HG03457 (cell line): ENCODE measurements at regions not wholly inside any gene's neighbourhood (a gene's known extent, or its start where the extent isn't known, plus 50 kb on each side); places are given as distances from the start of the nearest gene placed in this dataset.

Experiments used
- ATAC-seq: cut with Tn5 transposase; IDR thresholded peaks from one replicate; pipeline ENCODE4 v1.9.1; 2021; ENCODE audit warnings: moderate number of reproducible peaks; ENCODE audit not compliant: unreplicated experiment

DNA sequence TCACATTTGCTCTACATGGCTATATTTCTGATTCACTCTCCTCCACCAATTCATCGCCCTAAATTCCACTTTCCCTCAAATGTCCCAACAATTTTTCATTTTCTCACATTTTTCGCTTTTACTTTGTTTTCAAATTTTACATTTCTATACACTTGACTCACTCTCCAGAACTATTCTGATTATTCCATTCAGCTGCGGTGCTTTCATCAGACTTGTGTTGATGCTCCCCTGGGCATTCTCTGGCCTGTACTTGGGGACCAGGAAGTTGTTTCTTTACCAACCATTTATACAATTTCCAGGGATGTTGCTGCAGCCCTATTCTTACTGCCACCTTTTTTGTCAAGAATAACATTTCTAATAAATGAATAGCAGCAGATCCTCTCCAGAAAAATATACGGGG, 444.8 kb downstream of the MAFB start:
- ATAC-seq = no peak

DNA sequence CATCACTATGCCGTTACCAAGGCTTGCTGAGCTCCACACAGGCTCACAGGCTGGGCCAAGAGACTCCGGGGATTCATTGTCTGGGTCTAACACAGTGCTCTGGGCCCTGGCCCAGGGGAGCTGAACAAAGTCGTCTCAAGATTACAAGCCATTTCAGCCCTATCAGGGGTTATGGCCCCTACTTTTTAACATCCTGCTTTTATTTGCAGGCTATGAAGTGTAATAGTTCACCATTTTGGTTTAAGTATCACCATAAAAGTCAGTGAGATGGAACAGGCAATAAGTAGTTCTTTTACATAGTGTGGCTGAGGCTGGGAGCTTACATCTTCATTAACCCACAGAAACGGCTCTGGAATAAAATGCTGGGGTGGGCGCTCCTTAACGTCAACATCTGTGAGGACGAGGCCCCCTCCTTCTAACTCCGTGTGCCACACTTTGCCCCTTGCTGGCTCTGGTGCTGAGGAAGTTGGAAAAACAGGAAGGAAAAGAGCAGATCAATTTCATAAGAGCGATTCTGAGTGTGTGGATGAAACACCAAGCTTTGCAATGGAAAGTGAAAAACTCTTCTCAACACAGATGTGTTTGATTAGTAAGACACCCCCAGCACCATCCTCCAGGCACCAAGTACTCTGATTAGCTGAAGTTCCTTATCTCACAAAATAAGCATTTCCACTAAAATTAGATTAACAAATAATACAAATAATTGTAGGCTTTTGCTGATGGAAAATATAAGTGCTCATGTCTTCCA, 447.3 kb downstream of the MAFB start:
- no peak for ATAC-seq

DNA sequence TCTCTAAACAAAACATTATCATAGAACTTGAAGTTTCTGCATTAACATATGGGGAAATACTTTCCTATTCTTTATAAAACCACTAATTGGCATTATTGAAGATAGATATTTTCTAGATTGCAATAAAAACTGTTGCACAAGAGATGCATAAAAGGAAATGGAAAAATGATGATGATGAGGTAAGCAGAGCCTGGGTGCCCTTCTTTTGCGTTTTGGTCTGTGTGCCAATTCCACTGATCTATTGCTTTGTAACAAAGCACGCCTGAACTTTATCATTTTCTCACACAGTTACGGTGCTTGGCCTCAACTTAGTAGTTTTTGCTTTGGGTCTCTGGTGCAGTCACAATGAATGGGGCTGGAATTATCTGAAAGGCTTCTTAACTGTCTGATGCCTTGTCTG, 450.5 kb downstream of the MAFB start:
- no peak for ATAC-seq

DNA sequence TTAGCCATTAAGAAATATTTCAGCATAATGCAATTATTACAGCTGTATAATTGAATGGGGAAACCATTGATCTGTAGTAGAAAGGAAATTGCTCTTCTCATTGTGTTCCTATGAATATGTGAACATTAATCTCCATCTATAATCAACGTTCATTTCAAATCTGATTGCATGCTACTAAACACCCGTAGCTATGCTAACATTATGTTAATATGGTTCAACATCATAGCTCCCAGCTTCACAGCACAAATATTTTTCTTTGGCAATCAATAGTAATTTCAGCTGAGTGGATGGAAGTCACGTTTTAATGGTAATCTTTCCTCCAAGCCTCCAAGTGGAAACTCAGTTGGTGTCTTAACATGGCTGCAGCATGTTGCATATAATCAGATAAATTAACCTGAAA, 454.4 kb downstream of the MAFB start:
- no peak for ATAC-seq

DNA sequence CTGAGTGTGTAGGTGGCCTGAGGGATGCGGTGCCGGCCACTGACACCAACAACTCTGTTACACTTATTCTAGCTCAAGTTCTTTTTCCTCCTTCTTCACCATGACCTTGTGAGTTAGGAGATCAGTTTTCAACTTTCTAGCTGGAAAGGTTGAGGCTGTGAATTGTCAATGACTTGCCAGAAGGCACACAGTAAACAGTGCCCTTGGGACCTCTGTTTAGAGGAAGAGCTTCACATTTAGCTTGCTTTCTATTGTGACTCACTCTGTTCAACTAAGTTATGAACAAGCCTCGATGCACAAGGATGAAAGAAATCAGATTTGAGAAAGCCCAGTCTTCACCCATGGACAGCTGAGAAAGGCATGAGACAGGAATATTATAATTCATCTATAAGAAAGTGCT, 455.6 kb downstream of the MAFB start:
- no peak for ATAC-seq

DNA sequence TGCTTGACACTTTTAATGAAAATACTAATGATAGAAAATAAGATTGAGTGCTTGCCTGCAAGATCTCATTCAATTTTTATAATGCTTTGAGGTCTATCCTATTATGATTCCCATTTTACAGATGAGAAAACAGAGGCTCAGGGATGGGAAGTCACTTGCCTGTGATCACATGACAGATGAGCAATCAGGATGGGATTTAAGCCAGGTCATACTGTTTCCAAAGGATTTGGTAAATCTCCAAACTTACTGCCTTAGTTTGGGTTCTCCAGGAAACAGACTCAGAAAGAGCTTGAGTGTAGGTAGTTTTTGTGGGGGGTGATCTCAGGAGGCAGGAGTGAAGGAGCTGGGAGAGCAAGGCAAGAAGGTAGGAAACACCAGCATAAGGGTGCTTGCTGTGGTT, 456.3 kb downstream of the MAFB start:
- ATAC-seq = no peak

DNA sequence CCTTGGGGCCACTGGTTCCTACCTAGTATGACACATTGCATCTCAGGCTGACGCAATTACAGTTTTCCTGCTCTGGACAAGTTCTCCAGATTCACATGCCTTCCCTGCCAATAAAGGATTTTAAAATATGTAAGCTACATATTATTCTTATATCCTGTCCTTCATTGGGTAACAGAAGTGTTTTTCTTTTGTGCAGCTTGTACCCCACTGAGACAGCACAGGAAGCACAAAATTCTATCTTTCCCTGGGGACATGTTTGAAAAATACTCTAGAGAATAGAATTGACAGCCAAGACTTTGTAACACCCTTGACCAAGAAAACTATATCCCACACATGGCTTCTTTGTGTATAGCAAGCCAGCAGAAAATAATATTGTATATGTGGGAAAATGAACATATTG, 456.8 kb downstream of the MAFB start:
- no peak for ATAC-seq

DNA sequence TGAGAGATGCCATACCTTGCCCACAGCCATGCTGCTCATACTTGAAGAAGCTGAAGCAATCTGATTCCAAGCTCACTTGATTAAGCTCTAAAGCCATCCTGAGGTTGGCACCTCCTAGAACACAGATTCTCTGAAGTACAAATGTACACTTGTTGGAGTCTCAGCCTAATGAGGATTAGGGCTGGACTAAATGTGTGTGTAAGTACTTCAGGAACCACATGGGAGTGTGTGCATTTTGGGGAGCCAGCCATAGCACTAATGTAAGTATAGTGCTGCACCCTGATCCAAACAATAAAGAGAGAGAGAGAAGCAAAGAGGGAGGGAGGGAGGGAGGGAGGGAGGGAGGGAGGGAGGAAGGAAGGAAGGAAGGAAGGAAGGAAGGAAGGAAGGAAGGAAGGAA, 458.6 kb downstream of the MAFB start:
- no peak for ATAC-seq

DNA sequence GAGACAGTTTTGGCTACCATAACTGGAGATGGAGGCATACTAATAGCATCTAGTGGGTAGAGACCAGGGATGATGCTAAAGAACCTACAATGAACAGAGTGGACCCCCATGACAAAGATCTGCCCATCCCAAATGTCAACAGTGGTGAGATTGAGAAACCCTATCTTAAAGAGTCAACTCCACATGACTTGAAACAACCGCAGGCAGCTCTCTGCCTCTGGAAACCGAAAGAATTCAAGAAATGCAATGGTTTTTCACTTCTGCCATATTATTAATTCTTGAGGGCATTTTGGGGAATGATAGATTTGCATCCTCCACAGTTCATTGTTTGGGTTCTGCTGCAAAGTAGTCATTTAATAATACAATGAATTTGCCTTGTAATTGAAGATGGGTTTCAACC, 463.4 kb downstream of the MAFB start:
- ATAC-seq = no peak

DNA sequence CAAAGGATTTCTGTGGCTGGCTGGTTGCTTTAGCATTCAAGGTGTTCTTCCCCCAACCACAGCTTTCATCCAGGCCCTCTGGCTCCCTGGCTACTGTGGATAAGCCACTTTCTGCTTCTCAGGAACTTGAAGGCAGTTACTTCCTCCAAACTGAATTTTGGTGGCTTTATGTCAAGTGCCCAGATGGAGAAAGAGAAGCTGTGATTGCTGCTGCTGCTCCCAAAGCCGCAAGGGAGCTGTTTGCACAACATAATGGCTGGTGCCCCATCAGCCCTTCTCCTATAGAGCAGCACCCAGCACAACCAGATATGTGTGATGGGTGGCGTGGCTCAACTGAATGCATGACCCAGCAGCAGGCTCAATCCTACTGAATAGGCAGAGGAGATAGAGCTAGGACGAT, 465.2 kb downstream of the MAFB start:
- no peak for ATAC-seq

DNA sequence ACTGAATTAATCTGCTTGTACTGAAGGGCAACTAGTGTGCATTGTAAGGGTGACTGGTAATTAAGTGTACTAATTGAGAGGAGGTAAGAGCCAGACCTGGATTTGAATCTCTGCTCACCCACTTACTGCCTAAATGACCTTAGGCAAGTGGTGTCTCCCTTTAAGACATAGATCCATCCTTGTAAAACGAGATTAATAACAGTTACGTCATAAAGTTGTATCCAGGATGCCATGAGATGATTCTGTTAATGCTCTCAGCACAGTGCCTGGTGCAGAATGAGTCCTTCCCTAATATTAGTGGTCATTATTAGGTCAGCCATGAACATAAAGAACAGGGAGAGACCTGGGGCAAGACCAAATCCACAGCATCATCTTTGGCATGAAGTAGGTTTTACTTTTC, 470.1 kb downstream of the MAFB start:
- no peak for ATAC-seq

DNA sequence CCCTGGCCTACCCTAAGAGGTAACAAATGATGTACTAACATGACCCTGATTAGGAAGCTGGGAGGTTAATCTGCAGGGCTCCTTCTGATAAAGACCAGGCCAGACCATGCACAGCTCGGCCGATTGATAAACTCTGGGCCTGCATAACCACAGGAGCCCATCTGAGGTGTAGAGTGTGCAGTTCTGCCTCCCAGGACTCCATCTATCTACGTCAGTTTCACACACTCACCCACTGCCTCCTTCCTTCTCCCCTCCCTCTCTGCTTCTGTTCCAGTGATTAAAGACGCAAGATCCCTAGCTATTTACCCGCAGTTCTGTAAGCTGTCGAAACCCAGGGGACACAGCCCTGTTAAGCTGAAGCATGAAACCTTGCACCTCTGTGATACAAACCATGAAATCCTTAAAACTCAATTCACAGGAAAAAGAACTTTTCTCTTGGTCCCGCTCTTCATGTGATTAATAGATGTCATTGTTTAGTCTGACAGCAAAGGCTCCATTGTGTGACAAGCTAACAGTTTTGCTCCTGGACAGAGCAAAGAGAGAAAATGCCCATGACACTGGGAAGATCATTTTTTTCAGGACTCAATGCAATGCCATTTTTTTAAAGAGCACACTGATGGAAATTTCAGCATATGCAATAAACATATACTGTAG, 470.6 kb downstream of the MAFB start:
- no peak for ATAC-seq

DNA sequence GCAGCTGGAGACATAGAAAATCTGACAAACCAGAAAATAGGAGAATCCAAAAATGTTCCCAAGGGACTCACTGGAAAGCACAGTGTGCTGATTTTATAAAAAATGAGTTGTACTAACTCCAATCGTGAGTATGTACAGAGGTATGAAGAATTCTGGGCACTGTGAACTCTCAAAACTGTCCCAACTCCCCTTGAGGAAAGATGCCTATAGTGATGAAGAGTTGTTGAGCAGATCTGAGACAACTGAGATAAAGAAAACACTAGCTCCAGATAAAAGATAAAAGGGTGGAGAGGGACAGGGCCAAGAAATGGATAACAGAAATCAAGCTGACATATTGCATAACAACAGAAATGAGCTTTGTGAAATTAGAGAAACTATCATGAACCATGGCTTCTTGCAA, 481.4 kb downstream of the MAFB start:
- ATAC-seq = no peak

DNA sequence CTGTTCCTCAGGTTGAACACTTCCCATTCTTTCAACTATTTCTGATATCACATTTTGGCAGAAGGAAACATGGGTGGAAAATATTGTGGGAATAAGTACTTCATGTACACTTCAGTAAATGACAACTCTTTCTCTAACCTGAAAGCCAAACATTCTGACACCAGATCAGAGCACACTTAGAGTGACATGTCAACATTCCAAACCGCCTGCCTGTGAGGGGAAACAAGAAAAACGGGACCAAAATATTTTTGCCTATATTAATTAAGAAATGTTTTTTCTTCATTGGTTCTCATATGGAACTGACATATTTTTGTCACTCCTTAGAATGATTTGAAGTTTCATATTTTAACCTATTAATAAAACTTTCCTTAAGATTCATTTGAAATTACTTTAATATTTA, 483.1 kb downstream of the MAFB start:
- ATAC-seq = no peak

DNA sequence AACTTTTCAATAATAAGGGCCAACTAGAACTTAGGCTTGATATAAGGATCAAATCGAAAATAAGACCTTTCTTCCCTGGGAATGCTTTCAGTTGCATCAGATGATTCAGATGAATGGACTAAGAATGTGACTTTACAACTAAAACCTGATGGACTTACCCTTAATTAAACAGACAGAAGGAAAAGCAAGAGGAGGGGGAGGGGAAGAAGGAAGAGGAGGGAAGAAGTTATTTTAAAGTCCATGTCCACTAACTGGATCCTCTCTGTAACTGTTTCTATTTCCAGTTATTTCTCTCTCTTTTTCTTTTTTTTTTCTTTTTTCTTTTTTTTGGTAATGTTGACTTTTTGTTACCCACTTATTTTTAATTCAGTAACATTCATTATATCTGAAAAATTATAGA, 486.0 kb downstream of the MAFB start:
- ATAC-seq = no peak

DNA sequence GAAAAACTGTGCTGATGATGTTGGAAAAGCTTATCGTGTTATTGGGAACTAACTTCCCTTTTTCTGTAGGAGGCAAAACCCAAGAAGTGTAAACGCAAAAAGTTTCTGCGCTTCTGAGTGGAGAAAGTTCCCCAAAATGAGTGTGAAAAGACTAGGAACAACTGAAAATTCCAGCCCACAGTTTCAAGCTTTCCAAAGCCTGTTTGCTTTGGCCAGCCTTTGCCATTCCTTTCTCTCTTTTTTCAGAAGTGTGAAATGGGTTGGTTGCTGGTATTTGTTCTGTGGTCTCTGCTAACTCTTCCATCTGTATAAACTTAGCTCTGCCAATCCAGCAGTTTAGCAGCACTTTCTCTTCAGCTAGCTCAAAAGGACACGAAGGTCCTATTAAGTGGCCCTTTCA, 491.3 kb downstream of the MAFB start:
- no peak for ATAC-seq

DNA sequence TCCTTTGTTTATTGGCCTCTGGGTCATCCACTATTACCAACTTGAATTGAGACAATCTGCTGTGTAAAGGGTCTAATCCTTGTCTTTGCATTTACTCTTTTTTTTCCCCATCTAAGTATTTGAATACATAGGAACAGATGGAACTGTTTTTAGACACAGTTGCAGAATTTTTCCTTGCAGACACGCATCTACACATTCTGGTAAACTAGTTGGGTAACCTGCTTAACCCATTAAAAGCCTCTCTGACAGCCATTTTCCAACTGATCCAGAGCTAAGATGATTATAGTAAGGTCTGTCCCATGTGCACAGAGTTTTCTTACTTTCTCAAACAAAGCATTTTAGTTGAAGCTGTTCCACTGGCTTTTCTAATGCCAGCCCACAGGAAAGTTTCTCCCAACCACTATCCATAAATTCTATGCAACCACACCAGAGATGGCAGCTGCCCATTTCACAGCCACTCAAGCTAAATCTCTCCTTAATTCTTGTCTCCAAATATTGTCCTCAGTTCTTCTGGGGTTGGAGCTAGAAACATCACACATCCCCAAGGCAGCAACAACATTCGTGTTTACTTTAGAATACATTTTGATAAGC, 492.1 kb downstream of the MAFB start:
- ATAC-seq = no peak

DNA sequence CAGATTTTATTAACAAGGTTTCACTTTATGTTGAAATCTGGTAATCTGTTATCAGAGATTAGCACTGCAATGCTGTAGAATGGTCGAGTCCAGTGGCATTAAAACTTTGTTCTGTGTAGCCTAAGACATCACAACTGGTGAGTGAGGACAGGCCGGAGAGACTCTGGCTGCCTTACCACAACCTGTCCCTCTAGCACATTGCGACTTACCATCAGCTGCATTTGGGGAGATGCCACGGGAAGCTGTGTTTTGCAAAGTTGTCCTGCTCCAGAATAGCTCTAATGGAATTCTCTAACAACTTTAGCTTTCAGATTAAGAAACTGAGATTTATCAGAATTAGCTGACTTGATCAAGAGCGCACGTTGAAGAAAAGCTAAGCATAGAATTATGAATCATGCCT, 493.3 kb downstream of the MAFB start:
- ATAC-seq = no peak

DNA sequence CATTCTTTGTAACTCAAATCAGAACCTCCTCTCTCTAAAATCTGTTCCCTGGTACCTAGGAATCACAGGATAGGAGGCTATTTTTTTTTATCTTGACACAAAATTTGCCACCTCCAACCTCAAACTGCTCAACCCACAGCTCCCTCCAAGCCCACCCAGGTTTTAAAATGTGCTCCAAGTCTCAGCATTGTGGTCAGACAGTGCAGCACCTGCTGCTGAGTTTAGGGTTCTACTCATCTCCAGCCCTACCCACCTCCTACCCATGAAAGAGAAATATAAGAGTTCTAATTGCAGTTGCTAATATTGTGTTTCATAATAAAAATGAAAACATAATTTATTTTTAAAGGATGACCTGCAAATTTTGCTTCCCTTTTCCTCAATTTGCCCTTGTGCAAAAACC, 496.5 kb downstream of the MAFB start:
- ATAC-seq = no peak

DNA sequence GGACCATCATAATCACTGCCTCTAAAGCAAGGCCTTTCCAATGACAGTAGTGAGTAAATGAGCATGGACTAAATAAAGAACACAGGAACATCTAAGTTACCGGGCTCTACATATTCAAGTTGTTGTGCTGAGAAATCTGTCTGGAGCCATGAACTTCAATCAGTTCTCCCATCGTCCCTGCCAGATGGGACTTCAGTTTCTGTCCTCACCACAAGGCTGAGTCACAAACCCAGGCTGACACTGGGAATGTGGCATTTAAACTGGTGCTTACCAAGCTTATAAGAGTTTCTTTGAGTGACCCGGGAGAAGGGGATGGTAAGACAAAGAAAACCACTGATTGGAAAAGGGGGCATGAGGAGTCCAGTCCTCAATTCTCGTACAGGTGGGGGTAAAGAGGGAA, 497.0 kb downstream of the MAFB start:
- no peak for ATAC-seq

DNA sequence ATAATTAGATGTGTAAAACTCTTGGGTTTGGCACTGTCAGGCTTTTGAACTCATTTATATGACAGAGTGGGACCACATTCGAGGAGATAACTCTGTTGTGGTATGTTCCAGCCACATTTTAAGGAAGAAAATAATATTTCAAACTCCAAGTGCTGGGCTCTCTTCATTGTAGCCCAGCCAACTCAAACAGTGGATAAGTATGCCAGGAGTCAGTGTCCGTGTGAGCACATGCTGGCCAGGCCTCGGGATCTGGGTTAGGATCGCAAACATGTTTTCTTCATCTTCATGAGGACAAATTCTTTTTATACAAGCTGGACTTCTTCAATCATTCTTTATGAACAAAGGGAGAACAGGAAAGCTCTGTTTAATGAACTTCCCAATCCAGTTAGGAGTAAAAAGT, 497.5 kb downstream of the MAFB start:
- ATAC-seq = no peak

DNA sequence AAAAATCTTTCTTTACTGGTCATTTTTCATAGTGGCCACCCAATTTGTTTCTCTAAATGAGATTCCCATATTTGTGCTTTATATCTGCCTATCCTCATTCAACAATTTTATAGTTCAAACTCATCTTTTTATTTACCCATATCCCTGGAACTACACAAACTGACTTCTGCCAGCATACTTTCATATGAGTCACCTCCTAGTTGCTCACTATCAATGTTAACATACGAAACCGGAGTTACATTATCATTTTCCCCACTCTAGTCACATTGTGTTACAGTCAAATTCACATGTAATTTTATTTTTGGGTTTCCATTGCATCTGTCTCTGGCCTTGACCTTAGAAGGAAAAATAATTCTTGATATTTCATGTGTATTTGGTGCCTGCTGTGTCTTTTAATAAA, 499.4 kb downstream of the MAFB start:
- no peak for ATAC-seq

DNA sequence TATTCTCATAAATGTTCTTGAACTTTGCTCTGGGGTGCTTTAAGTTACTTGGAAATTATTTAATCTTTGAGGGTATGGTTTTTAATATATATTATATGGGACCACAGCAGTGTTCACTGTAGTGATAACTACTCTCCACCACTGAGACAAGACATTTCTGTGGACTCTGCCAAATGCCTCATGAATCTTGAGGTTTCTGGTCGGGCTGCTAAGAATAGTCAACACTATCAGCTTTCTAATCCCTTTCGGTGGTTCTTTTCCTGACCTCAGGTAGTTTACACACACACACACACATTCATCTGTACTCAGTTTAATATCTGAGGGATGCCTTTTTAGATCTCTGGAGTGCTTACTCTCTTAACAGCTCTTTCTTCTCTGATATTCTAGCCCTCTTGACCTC, 500.7 kb downstream of the MAFB start:
- no peak for ATAC-seq
